ENCODE measurements at regions not wholly inside any gene's neighbourhood (a gene's known extent, or its start where the extent isn't known, plus 50 kb on each side); places are given as distances from the start of the nearest gene placed in this dataset.
"Not testable (repeated sequence)": the region's sequence is repeated elsewhere in the genome, so short reads cannot be mapped to it uniquely, and the experiment has no call there.

DNA sequence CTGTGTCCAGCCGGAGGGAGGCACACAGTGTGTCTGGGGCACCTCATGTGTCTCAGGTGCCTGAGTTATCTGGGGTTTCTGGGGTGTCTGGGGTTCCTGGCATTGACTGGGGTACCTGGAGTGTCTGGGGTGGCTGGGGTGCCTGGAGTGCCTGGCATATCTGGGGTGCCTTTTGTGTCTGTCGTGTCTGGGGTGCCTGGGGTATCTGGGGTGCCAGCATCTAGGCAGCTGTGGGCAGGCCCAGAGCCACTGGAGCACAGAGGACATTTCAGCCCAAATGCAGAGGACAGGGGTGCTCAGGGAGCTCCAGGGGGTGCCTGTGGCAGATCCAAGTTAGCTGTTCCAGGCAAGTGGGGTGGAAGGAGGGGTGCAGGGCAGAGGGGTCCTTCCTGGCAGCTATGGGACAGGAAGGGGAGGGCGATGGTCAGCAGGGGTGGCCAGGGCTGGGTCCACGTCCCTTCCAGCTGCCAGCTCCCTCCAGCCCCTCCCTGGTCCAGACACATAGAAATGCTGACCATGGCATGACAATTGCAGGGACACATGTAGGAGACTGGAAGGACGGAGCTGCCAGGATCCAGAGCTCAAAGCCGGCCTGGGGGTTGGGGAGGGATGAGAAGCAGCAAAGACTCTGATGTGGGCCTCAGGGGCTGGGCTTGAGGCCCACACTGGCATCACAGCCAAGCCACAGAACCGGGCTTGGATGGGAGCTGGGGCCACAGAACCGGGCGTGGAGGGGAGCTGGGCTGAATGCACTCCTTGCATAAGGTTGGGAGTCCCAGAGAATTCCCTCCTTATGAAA is 133.0 kb downstream of the BRD1 start:
- DNase-seq, result no peak

DNA sequence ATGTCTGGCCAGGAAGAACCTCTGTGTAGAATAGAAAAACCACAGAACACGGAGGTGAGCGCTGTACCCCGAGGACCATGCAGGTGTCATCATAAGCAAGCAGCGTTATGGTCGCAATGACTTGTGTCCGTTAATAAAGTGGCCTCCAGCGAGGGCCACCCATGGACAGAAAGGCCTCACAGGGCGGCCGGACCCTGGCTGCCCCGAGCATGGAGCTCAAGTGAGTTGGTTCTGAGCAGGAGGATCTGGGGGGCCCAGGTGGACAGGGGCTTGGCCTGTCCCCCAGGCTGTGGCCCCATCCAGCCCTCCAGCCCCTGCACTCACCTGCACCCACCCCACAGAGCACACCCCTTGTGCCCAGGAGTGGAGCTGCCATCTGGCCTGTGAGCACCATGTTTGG is 133.8 kb downstream of the BRD1 start:
- no peak for DNase-seq

DNA sequence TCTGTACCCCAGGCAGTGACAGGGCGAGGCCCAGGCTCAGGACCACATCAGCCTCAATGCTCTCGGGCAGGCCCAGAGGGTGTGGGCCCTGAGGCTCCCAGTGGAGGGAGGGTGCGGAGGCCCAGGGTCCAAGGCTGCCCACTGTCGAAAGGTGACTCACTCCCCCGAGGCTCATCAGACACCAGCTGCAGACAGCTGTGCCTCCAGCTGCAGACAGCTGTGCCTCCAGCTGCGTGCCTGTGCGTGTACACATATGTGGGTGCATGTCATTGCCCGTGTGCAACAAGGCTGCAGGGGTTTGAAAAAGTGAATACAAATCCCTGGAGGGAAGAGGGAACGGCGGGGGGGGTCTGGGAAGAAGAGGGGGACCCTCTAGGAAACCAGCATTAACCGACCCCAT is 134.3 kb downstream of the BRD1 start:
- no peak for DNase-seq

DNA sequence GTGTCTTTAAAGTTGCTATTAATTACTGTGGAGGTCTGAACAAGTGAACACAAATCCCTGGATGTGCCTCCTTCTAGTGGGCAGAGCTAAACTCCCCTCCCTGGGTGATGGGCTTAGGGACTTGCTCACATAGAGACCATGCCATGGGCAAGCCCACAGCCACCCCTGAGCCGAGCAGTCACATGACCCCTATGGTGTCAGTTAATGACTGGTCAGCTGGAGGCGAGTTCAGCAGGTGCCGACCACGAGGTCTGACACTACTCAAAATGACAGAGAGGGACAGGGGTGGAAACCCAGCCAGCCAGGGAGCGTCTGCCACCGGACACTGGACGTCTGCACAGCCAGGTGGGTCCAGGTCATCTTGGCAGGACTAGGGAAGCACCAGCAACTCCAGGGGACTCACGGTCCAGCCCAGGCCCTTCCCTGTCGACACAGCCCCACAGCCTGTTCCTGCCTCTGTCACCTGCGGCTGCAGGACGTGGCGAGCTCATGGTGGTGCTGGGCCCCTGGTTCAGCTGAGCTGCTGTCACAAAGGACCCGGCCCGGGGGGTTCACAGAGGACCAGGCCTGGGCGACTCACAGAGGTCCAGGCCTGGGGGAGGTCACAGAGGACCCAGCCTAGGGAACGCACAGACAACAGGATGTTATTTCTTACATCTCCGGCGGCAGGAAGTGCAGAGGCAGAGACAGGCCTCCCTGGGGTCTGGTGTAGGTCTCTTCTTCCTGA is 135.0 kb downstream of the BRD1 start:
- no peak for DNase-seq

DNA sequence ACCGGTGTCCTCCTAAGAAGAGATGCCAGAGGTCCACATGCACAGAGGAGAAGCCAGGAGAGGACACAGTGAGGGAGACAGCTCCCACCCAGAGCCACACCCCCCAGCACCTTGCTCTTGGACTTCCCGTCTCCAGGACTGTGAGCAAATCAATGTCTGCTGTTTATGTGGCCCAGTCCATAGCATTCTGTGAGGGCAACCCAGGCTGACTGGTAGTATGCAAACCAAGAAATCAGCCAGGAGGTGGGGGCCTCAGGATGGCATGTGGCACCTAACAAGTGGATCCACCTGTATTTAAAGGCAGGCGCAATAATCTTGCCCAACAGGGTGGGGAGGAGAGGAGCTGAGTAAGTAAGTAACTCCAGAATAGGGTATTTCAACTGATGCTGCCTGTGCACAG is 136.4 kb downstream of the BRD1 start:
- no peak for DNase-seq

DNA sequence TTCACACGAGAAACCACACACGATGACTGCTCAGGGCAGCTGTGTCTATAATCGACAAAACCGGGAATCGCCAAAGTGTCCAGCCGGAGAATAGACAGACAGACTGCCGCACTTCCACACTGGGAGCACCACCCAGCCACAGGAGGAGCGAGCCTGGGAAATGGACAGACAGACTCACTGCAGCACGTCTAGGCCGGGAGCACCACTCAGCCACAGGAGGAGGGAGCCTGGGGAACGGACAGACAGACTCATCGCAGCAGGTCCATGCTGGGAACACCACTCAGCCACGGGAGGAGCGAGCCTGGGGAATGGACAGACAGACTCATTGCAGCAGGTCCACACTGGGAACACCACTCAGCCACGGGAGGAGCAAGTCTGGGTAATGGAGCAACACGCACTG is 137.2 kb downstream of the BRD1 start:
- no peak for DNase-seq

DNA sequence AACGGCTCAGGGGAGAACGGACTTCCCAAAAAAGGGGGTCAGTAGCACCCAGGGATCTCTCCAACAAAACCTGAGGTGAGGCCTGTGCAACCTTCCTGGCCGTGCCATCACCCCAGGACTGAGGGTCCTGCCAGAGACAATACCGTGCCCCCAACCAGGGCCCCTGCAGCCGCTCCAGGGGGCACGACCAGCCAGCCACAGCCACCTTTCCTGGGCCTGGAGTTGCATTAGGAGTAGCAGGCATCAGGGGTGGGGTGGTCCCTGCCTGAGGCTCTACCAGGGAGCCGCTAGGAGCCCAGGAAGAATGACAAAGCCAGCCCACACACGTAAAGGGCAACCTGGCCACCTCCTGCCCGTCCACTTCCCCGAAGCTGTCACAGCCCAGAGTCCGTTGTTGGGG is 137.8 kb downstream of the BRD1 start:
- DNase-seq, result no peak

DNA sequence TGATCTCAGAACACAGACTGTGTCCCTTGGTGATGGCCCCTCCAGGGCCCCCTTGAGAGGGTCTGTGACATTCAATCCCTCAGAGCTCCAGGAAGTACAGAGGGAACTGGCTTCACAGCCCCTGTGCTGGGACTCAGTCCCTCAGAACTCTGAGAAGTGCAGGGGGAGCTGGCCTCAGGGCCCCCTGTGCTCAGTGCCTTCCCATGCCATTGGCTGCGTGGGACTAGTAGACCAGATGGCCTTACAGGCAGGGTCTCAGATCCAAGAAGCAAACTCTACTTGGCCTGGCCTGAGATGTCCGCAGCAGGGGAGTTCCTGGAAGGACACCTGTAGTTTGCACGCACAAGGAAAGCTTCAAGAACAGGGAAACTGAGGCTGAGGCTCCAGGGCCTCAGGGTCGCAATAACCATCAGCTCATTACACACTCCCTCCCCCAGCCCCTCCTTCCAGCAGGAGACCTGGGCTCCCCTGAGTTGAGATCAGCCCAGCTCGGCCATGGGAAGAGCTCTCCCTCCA is 138.4 kb downstream of the BRD1 start:
- no peak for DNase-seq

DNA sequence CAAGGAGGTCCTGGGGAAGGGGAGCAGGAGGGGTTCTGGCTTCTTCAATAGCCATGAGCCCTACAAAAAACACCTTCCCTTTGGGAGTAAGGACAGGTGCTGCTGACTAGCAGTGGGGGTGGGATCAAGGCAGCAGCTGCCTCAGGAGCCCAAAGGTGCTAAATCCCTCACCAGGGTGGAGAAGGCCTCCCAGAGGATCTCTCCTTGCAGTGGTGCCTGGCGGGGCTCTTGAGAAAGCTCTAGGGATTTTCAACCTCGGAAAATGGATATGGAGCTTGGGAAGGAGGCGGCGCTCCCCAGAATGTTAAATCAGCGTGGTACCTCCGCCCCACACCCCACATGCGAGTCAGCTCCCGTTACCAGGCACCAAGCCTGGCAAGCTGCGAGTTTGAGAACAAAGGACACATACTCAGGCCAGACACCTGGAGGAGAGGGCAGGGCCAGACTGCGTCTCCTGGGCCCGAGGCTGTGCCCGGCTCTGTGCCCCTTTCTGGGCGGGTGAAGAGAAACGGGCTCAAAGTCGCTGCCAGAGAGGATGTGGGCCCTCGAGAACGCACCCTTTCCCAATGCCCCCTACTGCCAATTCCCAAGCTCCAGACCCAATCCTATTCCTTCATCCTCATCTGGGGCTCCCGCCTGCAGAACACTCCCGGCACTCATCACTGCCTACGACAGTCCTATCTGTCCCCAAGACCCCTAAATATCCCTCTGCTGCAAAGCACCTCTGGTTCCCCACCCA is 139.0 kb downstream of the BRD1 start:
- DNase-seq, result no peak

DNA sequence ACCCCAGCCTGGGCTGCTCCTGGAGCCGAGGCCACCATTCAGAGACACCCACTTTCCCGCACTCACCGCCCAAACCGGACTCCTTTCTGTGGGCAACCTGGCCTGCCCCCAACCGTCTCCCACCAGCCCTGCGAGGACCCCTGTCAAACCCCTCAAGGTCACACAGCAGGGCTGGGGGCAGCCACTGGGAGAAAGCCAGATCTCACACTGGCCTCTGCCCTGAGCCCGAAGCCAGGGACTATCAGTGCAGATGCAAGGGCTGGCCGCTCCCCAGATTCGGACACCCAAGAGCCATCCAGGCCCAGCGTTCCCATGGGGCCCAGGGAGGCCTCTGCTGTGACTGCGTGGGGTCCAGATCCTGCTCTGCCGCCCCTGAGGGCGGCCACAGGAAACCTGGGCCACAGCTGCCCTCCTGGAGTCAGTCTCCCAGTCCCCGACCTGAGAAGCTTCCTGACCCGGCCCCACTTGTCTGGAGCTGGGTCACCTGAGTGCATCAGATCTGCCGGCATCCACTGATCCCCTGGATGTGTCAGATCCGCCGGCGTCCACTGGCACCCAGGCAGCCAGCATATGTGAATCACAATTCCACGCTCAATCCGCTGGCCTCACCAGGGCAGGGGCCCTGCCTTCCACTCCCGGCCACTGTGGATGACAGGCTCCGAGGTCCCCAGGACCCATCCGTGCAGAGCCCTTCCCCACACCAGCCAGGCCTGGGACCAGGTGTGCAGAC is 139.7 kb downstream of the BRD1 start:
- DNase-seq, result no peak

DNA sequence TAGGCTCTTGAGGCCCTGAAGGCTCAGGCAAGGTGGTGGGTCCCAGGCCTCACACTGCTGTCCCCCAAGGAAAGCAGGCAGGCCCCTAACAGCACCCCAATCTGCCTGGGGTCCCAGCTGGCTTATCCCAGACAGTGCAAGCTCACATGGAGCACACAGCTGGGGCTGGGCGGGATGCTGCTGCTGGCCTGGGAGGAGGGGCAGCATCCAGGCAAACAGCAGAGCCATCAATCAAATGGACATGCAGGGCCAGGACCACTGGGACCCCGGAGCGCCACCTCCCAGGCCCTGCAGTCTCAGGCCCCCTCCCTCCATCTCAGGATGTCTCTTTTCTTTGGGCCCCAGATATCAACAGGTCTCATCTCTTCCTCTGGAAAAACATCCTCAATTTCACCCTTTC is 140.3 kb downstream of the BRD1 start:
- no peak for DNase-seq

DNA sequence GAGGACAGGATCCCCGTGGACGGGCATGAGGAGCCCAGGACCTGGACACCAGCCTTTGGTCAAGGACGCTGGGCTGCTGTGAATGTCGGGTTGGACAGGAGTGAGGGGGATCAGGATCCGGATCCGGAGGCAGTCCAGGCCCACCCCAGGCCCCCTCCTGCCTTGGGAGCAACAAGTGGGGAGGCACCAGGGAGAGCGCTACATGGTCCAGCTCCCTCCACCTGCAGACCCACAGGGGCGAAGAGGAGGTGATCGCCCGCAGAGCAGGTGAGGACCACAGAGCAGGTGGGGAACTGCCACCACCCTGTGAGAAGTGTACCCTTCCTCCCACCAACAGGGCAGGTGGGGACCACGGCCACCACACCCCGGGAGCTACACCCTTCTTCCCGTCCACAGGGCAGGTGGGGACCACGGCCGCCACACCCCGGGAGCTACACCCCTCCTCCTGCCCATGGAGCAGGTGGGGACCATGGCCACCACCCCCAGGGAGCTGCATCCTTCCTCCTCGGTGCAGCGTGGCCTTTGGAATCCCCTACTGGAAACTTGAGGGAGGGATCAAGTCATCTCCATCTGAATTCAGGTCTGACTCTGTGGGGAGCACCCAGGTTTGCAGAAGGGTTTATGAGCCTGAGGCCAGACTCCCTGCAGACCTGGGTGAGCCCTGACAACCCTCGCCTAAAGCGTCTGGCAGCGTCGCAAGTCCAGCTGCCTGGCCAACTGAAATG is 141.0 kb downstream of the BRD1 start:
- no peak for DNase-seq

DNA sequence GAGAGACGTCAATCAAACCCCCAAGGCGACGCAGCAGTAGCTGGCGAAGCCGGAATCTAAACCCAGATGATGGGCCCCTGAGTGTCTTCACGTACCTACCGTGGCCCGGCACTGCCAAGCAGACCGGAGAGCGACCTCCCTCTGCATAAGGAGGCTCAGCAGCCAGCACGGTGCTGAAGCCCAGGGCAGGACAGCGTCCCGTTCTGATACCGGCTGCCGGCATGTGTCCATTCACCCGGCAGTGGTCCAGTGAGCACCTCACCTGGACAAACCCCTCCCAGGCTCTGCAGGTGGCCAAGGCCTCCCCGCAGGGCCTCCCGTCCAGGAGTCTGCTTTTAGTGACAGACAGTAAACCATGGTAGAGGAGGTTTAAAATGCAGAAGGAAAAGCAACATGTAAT is 142.0 kb downstream of the BRD1 start:
- no peak for DNase-seq

DNA sequence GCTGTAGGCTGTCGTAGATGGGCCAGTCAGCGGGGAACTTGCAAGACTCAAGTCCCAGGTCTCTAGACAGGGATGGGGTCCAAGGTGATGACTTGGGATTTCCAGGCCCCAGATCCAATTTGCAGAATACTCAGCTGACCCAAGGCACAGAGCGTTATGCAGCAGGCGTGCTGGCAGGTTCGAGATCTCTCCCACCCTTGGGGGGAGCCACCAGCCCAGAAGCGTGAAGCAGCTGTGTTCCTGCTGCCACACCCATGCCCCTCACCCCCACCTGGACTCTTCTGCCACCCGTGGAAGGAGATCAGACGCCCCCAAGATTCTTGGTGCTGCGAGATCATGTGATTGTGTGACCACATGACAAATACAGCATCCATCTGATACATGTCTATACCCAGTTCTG is 142.6 kb downstream of the BRD1 start:
- no peak for DNase-seq

DNA sequence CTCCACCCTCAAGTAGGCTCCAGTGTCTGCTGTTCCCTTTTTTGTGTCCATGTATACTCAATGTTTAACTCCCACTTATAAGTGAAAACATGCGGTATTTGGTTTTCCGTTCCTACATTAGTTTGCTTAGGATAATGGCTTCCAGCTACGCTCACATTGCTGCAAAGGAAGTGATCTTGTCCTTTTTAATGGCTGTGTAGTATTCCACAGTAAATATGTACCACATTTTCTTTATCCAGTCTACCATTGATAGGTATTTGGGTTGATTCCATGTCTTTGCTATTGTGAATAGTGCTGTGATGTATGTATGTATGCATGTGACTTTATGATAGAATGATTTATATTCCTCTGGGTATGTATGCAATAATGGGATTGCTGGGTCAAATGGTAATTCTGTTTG is 144.6 kb downstream of the BRD1 start:
- no peak for DNase-seq

DNA sequence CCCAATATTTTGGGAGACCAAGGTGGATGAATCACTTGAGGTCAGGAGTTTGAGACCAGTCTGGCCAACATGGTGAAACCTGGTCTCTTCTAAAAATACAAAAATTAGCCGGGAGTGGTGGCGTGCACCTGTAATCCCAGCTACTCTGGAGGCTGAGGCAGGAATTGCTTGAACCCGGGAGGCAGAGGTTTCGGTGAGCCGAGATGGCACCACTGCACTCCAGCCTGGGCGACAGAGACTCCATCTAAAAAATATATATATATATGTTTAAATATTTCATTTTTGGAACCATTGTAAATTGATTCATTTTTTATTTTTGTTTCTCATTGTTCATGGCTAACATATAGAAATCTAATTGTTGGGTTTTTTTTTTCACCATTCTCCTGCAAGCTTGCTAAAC is 146.9 kb downstream of the BRD1 start:
- DNase-seq, result not testable (repeated sequence)

DNA sequence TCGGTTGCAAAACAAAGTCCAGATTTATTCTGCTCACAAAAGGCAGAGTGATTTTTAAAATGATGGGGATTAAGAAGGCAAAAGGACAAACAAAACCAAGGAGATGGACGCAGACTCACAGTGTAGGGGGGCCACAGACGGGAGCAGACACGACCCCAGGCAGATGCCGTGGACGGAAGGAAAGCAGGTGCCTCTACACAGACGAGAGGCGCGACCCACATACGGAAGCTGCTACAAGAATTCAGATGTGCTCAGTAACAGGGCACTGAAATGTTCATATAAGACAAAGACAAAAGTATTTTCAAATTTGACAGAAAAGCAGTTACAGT is 148.9 kb downstream of the BRD1 start:
- no peak for DNase-seq

DNA sequence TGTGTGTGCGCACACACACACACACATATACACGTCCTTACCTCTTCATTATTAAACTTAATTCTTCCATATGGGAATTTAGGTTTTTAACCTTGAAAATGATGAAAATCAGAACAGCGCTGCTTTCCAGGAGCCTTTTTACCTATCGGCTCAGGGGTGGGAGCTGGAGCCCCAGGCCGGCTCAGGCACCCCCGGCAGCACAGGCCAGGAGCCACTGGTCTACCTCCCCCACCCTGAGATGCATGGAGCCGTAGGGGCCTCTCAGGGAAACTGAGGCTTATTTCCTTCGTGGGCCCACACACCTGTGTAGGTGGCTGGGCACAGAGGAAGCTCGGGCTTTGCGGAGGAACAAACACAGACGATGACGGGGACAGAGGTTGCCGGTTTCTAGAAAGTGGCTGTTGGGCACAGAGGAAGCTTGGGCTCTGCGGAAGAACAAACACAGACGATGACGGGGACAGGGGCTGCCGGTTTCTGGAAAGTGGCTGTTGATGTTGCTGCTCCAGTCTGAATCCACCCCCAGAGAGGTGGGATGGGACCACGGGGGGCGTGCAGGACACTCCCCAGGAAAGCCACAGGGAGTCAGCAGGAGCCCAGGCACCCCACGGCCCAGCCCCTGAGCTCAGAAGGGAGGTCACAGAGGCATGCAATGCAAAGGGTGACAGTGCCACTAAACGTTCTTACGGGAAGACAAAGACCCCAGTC is 149.4 kb downstream of the BRD1 start:
- DNase-seq, result no peak

DNA sequence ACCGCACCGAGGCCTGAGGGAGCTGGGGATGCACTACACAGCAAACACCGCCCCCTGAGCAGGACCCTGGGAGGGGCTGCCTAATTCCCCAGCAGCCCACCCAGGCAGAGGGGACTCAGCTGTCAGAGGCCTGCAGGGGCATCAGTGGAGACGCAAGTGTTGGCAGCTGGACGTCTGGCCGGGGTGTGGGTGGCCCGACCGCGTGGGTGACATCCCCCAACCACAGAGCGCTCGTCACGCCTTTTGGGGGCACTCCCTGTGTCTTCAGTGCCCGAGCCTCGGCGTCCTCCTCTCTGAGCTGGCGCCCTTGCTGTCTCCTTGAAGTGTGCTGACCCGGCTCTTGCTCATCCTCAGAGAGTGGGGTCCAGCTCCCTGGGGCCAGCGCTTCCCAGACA is 150.2 kb downstream of the BRD1 start:
- DNase-seq, result no peak

DNA sequence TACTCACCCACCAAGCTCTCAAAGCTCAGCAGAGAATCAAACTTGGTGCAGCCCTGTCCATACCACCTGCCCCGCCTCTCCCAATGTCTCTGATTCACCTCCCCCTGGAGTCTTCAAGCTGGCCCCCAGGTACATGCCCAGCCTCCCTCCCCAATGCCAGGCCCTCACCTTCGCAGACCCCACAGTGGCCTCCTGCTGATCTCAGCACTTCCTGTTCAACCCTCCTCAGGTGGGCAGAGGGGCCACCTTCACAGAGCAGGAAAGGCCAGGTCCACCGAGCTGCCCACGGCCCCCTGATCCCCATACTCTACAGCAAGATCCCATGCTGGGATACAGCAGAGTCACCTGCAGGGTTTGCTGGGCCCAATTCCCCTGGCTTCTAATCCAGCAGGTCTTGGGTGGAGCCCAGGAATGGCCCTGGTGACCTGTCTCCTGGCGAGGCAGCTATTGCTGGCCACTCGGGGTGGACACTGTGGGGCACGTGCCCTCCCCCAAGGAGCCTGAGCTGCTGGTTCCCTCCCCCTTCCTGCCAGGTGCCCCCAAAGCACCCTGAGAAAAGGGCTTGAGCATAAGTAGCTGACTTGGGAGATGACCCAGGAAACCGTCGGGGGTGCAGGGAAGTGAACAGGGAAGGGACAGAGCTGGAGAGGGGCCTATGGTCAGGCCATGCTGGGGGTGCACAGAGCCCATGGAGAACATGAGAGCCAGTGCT is 150.7 kb downstream of the BRD1 start:
- no peak for DNase-seq

DNA sequence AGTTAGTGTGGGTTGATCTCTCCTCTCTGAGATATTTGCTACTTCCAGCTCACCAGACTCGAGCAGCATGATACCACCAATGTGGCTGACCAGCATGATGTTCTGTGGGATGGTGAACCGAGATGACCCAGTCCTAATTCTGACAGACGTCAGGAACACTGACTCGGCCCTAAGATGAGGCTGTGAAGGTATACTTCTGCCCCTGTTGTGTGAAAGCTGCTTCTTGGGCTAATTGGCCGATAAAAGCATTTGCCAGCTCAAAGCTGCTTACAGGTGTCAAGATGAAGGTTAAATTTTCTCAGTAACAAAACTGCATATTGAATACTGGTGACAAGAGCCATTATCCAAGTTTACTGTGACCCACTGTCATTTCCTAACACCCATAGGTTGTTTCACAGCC is 151.4 kb downstream of the BRD1 start:
- DNase-seq, result no peak
